ENCODE measurements at regions not wholly inside any gene's neighbourhood (a gene's known extent, or its start where the extent isn't known, plus 50 kb on each side); places are given as distances from the start of the nearest gene placed in this dataset.

DNA sequence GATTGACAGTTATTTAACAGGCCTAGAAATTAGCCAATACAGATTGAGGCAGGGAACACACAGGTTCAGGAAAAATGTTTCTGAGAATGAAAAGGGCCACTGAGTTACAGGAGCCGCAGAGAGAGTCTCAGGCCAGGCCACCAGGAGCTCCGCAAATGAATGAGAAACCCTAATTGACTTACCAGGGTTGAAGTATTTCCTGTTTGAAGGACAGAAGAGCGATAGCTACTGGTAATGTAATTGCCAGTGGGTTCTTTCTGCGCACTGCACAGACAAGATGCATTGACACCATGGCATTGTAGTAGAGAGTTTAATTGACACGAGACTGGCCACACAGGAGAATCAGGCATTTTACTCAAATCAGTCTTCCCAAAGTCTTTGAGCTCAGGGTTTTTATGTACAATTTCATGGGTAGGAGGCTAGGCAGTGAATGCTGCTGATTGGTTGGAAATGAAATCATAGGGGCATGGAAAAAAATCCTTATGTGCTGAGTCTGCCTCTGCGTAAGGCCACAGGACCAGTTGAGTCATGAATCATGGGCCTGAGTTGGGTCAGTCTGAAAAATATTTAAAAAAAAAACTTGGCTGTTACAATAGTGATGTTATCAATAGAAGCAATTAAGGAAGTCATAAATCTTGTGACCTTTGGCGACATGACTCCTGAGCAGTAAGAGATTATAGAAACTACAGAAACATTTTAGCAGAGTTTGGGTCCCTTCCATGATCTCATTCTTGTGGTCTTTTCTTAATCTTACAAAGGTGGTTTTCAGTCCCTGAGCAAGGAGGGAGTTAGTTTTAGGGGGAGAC lies 203.8 kb downstream of the CASP12 start:
- BruUV-seq (replicated peaks) = no TSS peak
- Histone ChIP-seq H3K27ac (ENCODE audit: low read length) (no peak overlapping the region), H3K36me3 (ENCODE audit: low read depth, low read length) (no peaks in the 10 kb centered on the region), H3K9me3 (ENCODE audit: low read length) (no peaks in the 10 kb centered on the region), H2AFZ (ENCODE audit: low read length) (no peak overlapping the region), H3K9me2 (replicated peaks; ENCODE audit: low read length) (no peaks in the 10 kb centered on the region), H3K79me2 (ENCODE audit: low read length) (no peaks in the 10 kb centered on the region), H3K27me3 (ENCODE audit: low read length) (no peaks in the 10 kb centered on the region), H3K4me3 (ENCODE audit: low read length) (no peak overlapping the region), H3K4me1 (ENCODE audit: insufficient read depth, low read length) (no peaks in the 10 kb centered on the region), H4K20me1 (ENCODE audit: low read length) (no peaks in the 10 kb centered on the region), H3K4me2 (ENCODE audit: low read length) (no peak overlapping the region), H3F3A (ENCODE audit: low read length, unreplicated experiment) (no peaks in the 10 kb centered on the region), H3K9ac (ENCODE audit: low read length) (no peak overlapping the region)
- intact Hi-C loops (cut with micrococcal nuclease) = no loop called here
- POLR2A ChIA-PET (ENCODE audit: unreplicated experiment) = no interaction called here
- ATAC-seq = no peak
- CTCF ChIA-PET = no interaction called here
- no peak for DNase-seq
- no peak for TF ChIP-seq EZH2phosphoT487 (IDR thresholded peaks at IDR 0.05; ENCODE audit: borderline replicate concordance, low read length)
- no peak for TF ChIP-seq EZH2 (IDR thresholded peaks at IDR 0.05; ENCODE audit: low read length, unreplicated experiment)
- TF ChIP-seq CTCF (conservative IDR thresholded peaks at IDR 0.05; ENCODE audit: low read depth, low read length) = no peak

- TF ChIP-seq EZH2 (IDR thresholded peaks at IDR 0.05; ENCODE audit: low read length, unreplicated experiment) = no peak
- no peak for TF ChIP-seq CTCF (conservative IDR thresholded peaks at IDR 0.05; ENCODE audit: low read depth, low read length)
- TF ChIP-seq EZH2phosphoT487 (IDR thresholded peaks at IDR 0.05; ENCODE audit: borderline replicate concordance, low read length) = no peak
- ChIA-PET CTCF (no interaction called here), POLR2A (ENCODE audit: unreplicated experiment) (interaction anchor here (0.6 kb wide), 1 partner anchor 79 kb away, joined by 4 read pairs; no protein-coding TSS in a partner anchor)
- H3K79me2 ChIP-seq (ENCODE audit: low read length) = no peaks in the 10 kb centered on the region
- DNase-seq = no peak
- BruUV-seq (replicated peaks) = no TSS peak
- H4K20me1 ChIP-seq (ENCODE audit: low read length) = no peaks in the 10 kb centered on the region
- H3K4me1 ChIP-seq (ENCODE audit: insufficient read depth, low read length) = no peaks in the 10 kb centered on the region
- no peak overlapping the region for H3K4me2 ChIP-seq (ENCODE audit: low read length)
- no peak for ATAC-seq
- H3K9ac ChIP-seq (ENCODE audit: low read length) = no peak overlapping the region
- no peaks in the 10 kb centered on the region for H3K9me2 ChIP-seq (replicated peaks; ENCODE audit: low read length)
- intact Hi-C loops (cut with micrococcal nuclease) = no loop called here
- no peak overlapping the region for H3K4me3 ChIP-seq (ENCODE audit: low read length)
- H3K9me3 ChIP-seq (ENCODE audit: low read length) = no peaks in the 10 kb centered on the region
- no peaks in the 10 kb centered on the region for H3F3A ChIP-seq (ENCODE audit: low read length, unreplicated experiment)
- H3K27ac ChIP-seq (ENCODE audit: low read length) = no peak overlapping the region
- no peaks in the 10 kb centered on the region for H3K27me3 ChIP-seq (ENCODE audit: low read length)
- no peak overlapping the region for H2AFZ ChIP-seq (ENCODE audit: low read length)
- no peaks in the 10 kb centered on the region for H3K36me3 ChIP-seq (ENCODE audit: low read depth, low read length)
Observed at GRCh38 chr11:104692751-104693150, 205.5 kb downstream of the CASP12 start.

- H3K36me3 ChIP-seq (ENCODE audit: low read depth, low read length) = no peaks in the 10 kb centered on the region
- CTCF ChIA-PET = no interaction called here
- no peak overlapping the region for H3K27ac ChIP-seq (ENCODE audit: low read length)
- no peak overlapping the region for H3K4me2 ChIP-seq (ENCODE audit: low read length)
- ATAC-seq (no peak), DNase-seq (peak; percentile 41)
- H2AFZ ChIP-seq (ENCODE audit: low read length) = no peak overlapping the region
- H3K9me3 ChIP-seq (ENCODE audit: low read length) = no peaks in the 10 kb centered on the region
- BruUV-seq (replicated peaks) = no TSS peak
- no peaks in the 10 kb centered on the region for H3K9me2 ChIP-seq (replicated peaks; ENCODE audit: low read length)
- H3K9ac ChIP-seq (ENCODE audit: low read length) = no peak overlapping the region
- intact Hi-C loops (cut with micrococcal nuclease) = no loop called here
- no peaks in the 10 kb centered on the region for H3F3A ChIP-seq (ENCODE audit: low read length, unreplicated experiment)
- POLR2A ChIA-PET (ENCODE audit: unreplicated experiment) = no interaction called here
- H4K20me1 ChIP-seq (ENCODE audit: low read length) = no peaks in the 10 kb centered on the region
- H3K4me1 ChIP-seq (ENCODE audit: insufficient read depth, low read length) = no peaks in the 10 kb centered on the region
- H3K4me3 ChIP-seq (ENCODE audit: low read length) = no peak overlapping the region
- no peak for TF ChIP-seq CTCF (conservative IDR thresholded peaks at IDR 0.05; ENCODE audit: low read depth, low read length)
- TF ChIP-seq EZH2 (IDR thresholded peaks at IDR 0.05; ENCODE audit: low read length, unreplicated experiment) = no peak
- TF ChIP-seq EZH2phosphoT487 (IDR thresholded peaks at IDR 0.05; ENCODE audit: borderline replicate concordance, low read length) = no peak
- no peaks in the 10 kb centered on the region for H3K79me2 ChIP-seq (ENCODE audit: low read length)
- no peaks in the 10 kb centered on the region for H3K27me3 ChIP-seq (ENCODE audit: low read length)
Observed at GRCh38 chr11:104691129-104691528, 207.1 kb downstream of the CASP12 start.

All from PC-3 (cell line).